NT2/D1 (cell line): ENCODE measurements at regions not wholly inside any gene's neighbourhood (a gene's known extent, or its start where the extent isn't known, plus 50 kb on each side); places are given as distances from the start of the nearest gene placed in this dataset.

Source experiments
- DNase-seq: peaks from one replicate; pipeline ENCODE4 v3.0.0-alpha.2; 2011; ENCODE audit warnings: low read depth, low spot score
- H3K27me3 ChIP-seq: 2 replicates; pipeline ENCODE4 v1.6.0; 2011; ENCODE audit warnings: mild to moderate bottlenecking; ENCODE audit not compliant: insufficient read length, insufficient read depth
- H3K36me3 ChIP-seq: 2 replicates; pipeline ENCODE4 v1.6.1; 2011; ENCODE audit warnings: mild to moderate bottlenecking, low read length, mixed read lengths; ENCODE audit not compliant: insufficient read depth, insufficient read length
- H3K4me1 ChIP-seq: 2 replicates; pipeline ENCODE4 v1.5.1; 2011; ENCODE audit not compliant: insufficient read depth, insufficient read length
- H3K4me3 ChIP-seq: 2 replicates; pipeline ENCODE4 v1.5.1; 2011; ENCODE audit warnings: low read depth; ENCODE audit not compliant: insufficient read length
- H3K9ac ChIP-seq: 2 replicates; pipeline ENCODE4 v1.6.0; 2011; ENCODE audit warnings: low read depth; ENCODE audit not compliant: insufficient read length
- H3K9me3 ChIP-seq: 2 replicates; pipeline ENCODE4 v1.5.1; 2011; ENCODE audit warnings: mild to moderate bottlenecking, low read length; ENCODE audit not compliant: insufficient read depth
- SUZ12 ChIP-seq: IDR thresholded peaks from 2 replicates; pipeline ENCODE4 v1.6.1; 2011; ENCODE audit not compliant: insufficient read length, insufficient read depth; ENCODE audit errors: extremely low read depth
- YY1 ChIP-seq: IDR thresholded peaks from 2 replicates; pipeline ENCODE4 v1.6.1; 2011; ENCODE audit not compliant: insufficient read length, insufficient read depth
- ZNF274 ChIP-seq: IDR thresholded peaks from 2 replicates; pipeline ENCODE4 v1.6.1; 2011; ENCODE audit warnings: mild to moderate bottlenecking, low read depth, low read length

DNA sequence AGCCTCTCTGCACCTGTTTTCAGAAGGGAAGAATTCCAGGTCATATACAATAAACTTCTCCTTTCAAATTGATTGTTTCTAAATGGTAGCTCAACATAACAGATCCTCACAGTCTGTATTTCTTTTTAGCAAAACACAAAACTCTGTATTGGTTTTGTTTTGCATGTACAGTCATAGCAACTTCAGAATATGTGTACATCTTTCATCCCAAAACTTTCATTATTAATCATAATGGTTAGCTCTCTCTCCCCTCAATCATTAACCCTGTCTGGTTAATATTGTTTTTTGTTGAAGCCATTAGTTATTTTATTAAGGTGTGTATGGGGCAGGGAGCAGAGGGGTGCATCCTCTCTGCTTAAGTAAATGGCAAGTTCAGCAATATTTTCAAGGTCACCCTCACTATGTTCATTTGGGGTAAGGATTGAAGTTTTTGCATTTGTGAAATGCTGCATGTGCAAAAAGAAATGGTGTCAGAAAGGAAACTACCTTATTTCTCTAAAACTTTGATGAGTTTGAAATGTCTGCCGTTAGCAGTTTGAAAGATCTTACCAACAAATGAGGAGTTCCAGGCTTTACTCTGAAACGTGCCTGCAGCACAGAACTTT, 136.8 kb upstream of the BTBD3 start:
- no peaks in the 10 kb centered on the region for H3K4me1 ChIP-seq
- H3K27me3 ChIP-seq: no peaks in the 10 kb centered on the region
- TF ChIP-seq YY1 (no peak), SUZ12 (no peak), ZNF274 (no peak)
- H3K9me3 ChIP-seq: no peaks in the 10 kb centered on the region
- H3K4me3 ChIP-seq: no peak overlapping the region
- H3K36me3 ChIP-seq: no peaks in the 10 kb centered on the region
- no peak for DNase-seq
- H3K9ac ChIP-seq: no peak overlapping the region

DNA sequence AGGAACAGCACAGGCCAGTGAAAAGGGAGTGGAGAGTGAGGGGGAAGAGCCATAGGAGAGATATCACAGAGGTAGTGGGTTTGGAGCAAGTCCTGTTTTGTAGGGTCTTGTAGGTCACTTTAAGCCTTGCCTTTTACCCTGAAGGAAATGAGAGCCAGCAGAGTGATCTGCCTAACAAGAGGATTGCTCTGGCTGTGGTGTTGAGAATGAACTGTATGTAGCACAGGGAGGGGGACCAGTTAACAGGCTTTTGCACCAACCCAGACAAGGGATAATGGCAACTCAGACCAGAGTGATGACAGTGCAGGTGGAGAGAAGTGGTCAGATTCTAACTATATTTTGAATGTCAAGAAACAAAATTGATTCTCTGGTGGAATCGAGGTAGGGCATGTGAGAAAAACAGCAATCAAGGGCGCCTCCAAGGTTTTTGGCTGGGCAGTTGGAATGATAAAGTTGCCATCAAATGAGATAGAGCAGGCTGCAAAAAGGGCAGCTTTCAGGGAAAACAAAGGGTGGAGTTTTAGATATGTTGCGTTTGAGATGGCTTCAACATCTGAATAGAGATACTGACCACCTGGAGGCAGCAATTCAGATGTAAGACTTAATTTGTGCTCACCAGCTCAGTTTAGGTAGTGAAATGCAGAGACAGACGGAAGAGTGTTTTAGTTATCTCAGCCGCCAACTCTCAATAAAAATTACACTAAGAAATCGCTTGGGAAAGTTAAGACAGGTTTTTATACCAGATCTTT, 134.4 kb upstream of the BTBD3 start:
- Histone ChIP-seq H3K36me3 (no peaks in the 10 kb centered on the region), H3K4me3 (no peak overlapping the region), H3K4me1 (no peaks in the 10 kb centered on the region), H3K9ac (no peak overlapping the region), H3K27me3 (no peaks in the 10 kb centered on the region), H3K9me3 (no peaks in the 10 kb centered on the region)
- no peak for TF ChIP-seq ZNF274
- peak; percentile 46 for DNase-seq

DNA sequence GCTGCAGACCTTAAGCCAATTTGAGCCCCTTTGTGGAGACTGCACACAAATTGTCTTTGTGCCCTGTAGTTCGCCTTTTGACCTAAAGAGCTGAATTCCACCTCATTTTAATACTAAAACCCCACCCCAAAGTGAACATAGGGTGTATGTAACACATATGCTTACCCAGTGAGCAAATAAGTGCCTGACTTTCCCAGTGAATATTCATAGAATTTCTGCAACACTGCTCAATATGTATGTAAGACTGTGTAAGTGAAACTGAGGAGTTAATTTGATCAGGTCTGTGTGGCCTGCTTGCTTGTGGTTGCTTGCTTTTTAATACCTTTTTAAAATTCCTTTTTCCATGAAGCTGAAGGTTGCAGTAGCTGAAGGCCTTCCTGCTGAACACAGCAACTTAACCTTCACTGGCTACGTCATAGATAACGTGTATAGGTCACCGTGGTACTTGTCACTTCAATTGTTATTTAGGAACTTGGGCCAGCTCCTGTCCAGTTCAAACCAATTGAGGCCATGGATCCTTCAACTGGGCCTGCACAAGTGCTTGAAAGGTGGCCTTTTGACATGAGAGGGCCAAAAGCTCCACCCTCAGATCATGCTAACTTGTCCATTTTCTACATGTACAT, 131.7 kb upstream of the BTBD3 start:
- no peaks in the 10 kb centered on the region for H3K9me3 ChIP-seq
- no peak overlapping the region for H3K9ac ChIP-seq
- TF ChIP-seq ZNF274 (no peak), SUZ12 (no peak), YY1 (no peak)

DNA sequence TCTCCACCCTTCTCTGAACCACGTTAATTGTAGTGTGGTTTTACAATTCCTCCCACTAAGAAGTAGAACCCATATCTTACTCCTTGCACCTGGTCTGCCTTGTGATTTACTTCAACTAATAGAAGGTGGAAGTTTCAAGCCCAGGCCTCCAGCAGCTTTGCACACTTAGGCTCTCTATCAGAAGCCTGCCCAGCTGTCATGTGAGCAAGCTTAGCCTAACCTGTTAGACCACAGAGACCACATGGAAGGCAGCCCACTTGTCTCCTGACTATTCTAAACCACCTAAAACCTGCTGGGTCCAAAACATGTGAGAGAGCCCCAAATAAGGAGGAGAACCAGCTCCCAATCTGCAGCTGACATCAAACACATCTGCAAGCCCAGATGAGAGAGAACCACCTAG, 127.6 kb upstream of the BTBD3 start:
- Histone ChIP-seq H3K4me3 (no peak overlapping the region), H3K4me1 (no peaks in the 10 kb centered on the region), H3K36me3 (no peaks in the 10 kb centered on the region), H3K9ac (no peak overlapping the region), H3K9me3 (no peaks in the 10 kb centered on the region), H3K27me3 (no peaks in the 10 kb centered on the region)
- DNase-seq: no peak
- TF ChIP-seq SUZ12 (no peak), ZNF274 (no peak), YY1 (no peak)

More for the DNA sequence above, 131.7 kb upstream of the BTBD3 start:
- DNase-seq: no peak
- H3K4me3 ChIP-seq: no peak overlapping the region
- H3K4me1 ChIP-seq: no peaks in the 10 kb centered on the region
- H3K27me3 ChIP-seq: no peaks in the 10 kb centered on the region
- no peaks in the 10 kb centered on the region for H3K36me3 ChIP-seq

DNA sequence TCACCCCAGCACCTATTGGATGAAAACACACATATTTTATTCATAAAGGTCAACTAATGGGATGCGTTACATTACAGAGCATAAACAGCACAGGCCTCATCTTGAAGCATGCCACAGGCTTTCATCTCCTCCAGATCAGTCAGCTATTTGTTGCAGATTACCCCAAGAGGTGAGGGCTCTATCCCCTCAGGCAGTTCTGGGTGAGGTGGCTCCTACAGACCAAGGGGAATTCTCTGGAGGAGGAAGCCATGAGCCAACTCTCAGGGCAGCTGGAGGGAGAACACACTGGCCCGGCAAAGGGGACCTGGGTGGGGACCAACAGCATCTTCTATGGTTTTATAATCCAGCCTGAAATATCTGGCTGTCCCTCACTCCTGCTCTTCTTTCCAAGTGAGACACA, 126.4 kb upstream of the BTBD3 start:
- no peak overlapping the region for H3K4me3 ChIP-seq
- no peak overlapping the region for H3K9ac ChIP-seq
- H3K4me1 ChIP-seq: no peaks in the 10 kb centered on the region
- no peaks in the 10 kb centered on the region for H3K27me3 ChIP-seq
- no peak for DNase-seq
- H3K9me3 ChIP-seq: no peaks in the 10 kb centered on the region
- no peaks in the 10 kb centered on the region for H3K36me3 ChIP-seq
- TF ChIP-seq ZNF274: no peak
- no peak for TF ChIP-seq SUZ12
- TF ChIP-seq YY1: no peak

DNA sequence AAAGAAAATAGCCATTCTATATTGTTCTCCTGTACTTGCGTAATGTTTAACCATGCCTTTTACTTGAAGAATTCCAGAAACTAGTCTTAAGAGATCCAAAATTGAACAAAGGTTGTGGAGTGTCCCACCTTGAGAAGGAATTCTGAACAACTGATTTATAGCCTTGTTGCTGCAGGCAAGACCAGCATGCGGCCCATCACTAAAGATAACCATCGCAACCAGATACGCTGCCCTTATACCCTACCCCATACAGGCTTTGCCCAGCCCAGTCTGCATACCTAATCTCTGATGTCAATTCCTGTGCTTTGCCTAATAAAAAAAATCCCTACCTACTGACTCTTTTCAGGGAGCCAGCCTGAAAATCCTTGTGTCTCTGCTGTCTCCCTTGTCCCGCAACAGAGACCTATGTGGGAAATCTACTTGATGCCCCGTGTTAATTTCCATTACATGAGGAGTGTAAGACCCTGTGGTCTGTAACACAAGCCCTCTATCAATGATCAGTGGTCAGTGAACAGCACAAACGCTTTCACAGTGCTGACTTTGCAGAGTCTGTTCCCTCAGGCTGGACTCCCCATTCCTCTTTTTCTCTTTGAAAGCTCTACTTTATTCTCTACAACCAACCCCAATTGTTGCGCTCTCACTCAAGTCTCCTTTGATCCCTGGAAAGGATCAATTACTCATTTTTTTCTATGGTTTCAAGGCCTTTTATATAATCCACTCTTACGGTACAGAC, 125.7 kb upstream of the BTBD3 start:
- no peak for DNase-seq
- H3K36me3 ChIP-seq: no peaks in the 10 kb centered on the region
- TF ChIP-seq ZNF274: no peak
- TF ChIP-seq SUZ12: no peak
- TF ChIP-seq YY1: no peak
- H3K9ac ChIP-seq: no peak overlapping the region
- no peaks in the 10 kb centered on the region for H3K9me3 ChIP-seq
- no peaks in the 10 kb centered on the region for H3K4me1 ChIP-seq
- H3K4me3 ChIP-seq: no peak overlapping the region
- no peaks in the 10 kb centered on the region for H3K27me3 ChIP-seq

DNA sequence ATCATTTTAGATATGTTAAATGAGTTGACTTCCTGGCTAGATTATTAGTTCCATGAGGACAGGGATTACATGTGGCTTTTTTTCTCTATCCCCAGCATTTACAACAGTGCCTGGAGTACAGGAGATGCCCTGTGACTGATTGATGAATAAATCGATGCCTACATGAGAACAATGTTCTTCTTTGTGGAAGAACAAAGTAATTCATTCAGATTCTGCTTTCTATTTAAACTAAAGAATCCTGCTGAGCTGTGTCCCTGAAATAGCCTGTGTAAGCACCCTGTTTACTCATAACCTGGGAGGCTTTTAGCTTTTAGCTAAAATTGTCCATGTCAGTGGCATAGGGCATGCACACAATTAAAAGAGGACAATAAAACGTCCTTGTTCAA, 125.1 kb upstream of the BTBD3 start:
- Histone ChIP-seq H3K4me3 (no peak overlapping the region), H3K9ac (no peak overlapping the region), H3K36me3 (no peaks in the 10 kb centered on the region), H3K27me3 (no peaks in the 10 kb centered on the region), H3K4me1 (no peaks in the 10 kb centered on the region), H3K9me3 (no peaks in the 10 kb centered on the region)
- TF ChIP-seq SUZ12 (no peak), ZNF274 (no peak), YY1 (no peak)
- no peak for DNase-seq
